HuH-7.5 (cell line): ENCODE measurements at regions not wholly inside any gene's neighbourhood (a gene's known extent, or its start where the extent isn't known, plus 50 kb on each side); places are given as distances from the start of the nearest gene placed in this dataset.

Source experiments
- DNase-seq: peaks from one replicate; pipeline ENCODE4 v3.0.0; 2011; ENCODE audit warnings: low spot score

GRCh38 chr5:68379275-68380036 is 163.9 kb downstream of the PIK3R1 start:
- no peak for DNase-seq

GRCh38 chr5:68380078-68380477 is 164.5 kb downstream of the PIK3R1 start:
- DNase-seq: no peak

GRCh38 chr5:68381060-68381459 is 165.5 kb downstream of the PIK3R1 start:
- DNase-seq: no peak

GRCh38 chr5:68381909-68382308 is 166.4 kb downstream of the PIK3R1 start:
- no peak for DNase-seq

GRCh38 chr5:68382640-68383039 is 167.1 kb downstream of the PIK3R1 start:
- DNase-seq: no peak

GRCh38 chr5:68383888-68384310 is 168.3 kb downstream of the PIK3R1 start:
- no peak for DNase-seq

GRCh38 chr5:68384936-68385594 is 169.5 kb downstream of the PIK3R1 start:
- DNase-seq: no peak

- DNase-seq: no peak
Measured at GRCh38 chr5:68385936-68386335, 170.4 kb downstream of the PIK3R1 start.

GRCh38 chr5:68387074-68387796 is 171.7 kb downstream of the PIK3R1 start:
- no peak for DNase-seq

- no peak for DNase-seq
Measured at GRCh38 chr5:68389618-68390017, 174.1 kb downstream of the PIK3R1 start.

- DNase-seq: no peak
Measured at GRCh38 chr5:68392617-68393016, 177.1 kb downstream of the PIK3R1 start.

GRCh38 chr5:68395302-68395701 is 179.7 kb downstream of the PIK3R1 start:
- no peak for DNase-seq

- DNase-seq: no peak
Measured at GRCh38 chr5:68395926-68396511, 180.5 kb downstream of the PIK3R1 start.

- peak; percentile 11 for DNase-seq
Measured at GRCh38 chr5:68396722-68397121, 181.2 kb downstream of the PIK3R1 start.

GRCh38 chr5:68398146-68398812 is 182.7 kb downstream of the PIK3R1 start:
- no peak for DNase-seq

- no peak for DNase-seq
Measured at GRCh38 chr5:68403301-68403700, 187.7 kb downstream of the PIK3R1 start.

- no peak for DNase-seq
Measured at GRCh38 chr5:68404246-68404645, 188.7 kb downstream of the PIK3R1 start.

GRCh38 chr5:68405026-68405684 is 189.6 kb downstream of the PIK3R1 start:
- no peak for DNase-seq

GRCh38 chr5:68405784-68406743 is 190.5 kb downstream of the PIK3R1 start:
- DNase-seq: no peak

GRCh38 chr5:68406767-68407241 is 191.2 kb downstream of the PIK3R1 start:
- DNase-seq: peak; percentile 12
